Skeletal muscle satellite cell (primary cell): ENCODE measurements at regions not wholly inside any gene's neighbourhood (a gene's known extent, or its start where the extent isn't known, plus 50 kb on each side); places are given as distances from the start of the nearest gene placed in this dataset.

Experiments used
- H3K27me3 ChIP-seq: 2 replicates; pipeline ENCODE4 v1.7.0; 2013; ENCODE audit warnings: low read length; ENCODE audit not compliant: control insufficient read depth, insufficient read depth
- H3K36me3 ChIP-seq: 2 replicates; pipeline ENCODE4 v1.7.0; 2013; ENCODE audit warnings: mild to moderate bottlenecking, control low read depth, low read length; ENCODE audit not compliant: insufficient read depth
- H3K4me1 ChIP-seq: 2 replicates; pipeline ENCODE4 v1.7.0; 2013; ENCODE audit warnings: low read length; ENCODE audit not compliant: control insufficient read depth, insufficient read depth
- H3K4me2 ChIP-seq: 2 replicates; pipeline ENCODE4 v1.7.0; 2013; ENCODE audit warnings: mild to moderate bottlenecking, low read length
- H3K4me3 ChIP-seq: 2 replicates; pipeline ENCODE4 v1.7.0; 2013; ENCODE audit warnings: low read length
- H3K9ac ChIP-seq: 2 replicates; pipeline ENCODE4 v1.7.0; 2013; ENCODE audit warnings: mild to moderate bottlenecking, low read depth, low read length, moderate library complexity
- H3K9me3 ChIP-seq: replicated peaks from 2 replicates; pipeline ENCODE4 v1.7.0; 2013; ENCODE audit warnings: mild to moderate bottlenecking, control low read depth, low read length

GRCh38 chr6:21732731-21733130 is 139.2 kb downstream of the SOX4 start:
- H3K9ac ChIP-seq: no peak overlapping the region
- peaks cover 20% of the 10 kb centered on the region for H3K4me1 ChIP-seq
- no peaks in the 10 kb centered on the region for H3K9me3 ChIP-seq
- no peak overlapping the region for H3K4me3 ChIP-seq
- no peak overlapping the region for H3K4me2 ChIP-seq
- no peaks in the 10 kb centered on the region for H3K27me3 ChIP-seq
- no peaks in the 10 kb centered on the region for H3K36me3 ChIP-seq

GRCh38 chr6:21733311-21733710 is 139.8 kb downstream of the SOX4 start:
- Histone ChIP-seq H3K4me2 (no peak overlapping the region), H3K4me3 (no peak overlapping the region), H3K9ac (no peak overlapping the region), H3K9me3 (no peaks in the 10 kb centered on the region), H3K4me1 (peaks cover 20% of the 10 kb centered on the region), H3K27me3 (no peaks in the 10 kb centered on the region), H3K36me3 (no peaks in the 10 kb centered on the region)

- Histone ChIP-seq H3K4me1 (peaks cover 20% of the 10 kb centered on the region), H3K4me3 (no peak overlapping the region), H3K9ac (no peak overlapping the region), H3K9me3 (no peaks in the 10 kb centered on the region), H3K36me3 (no peaks in the 10 kb centered on the region), H3K4me2 (no peak overlapping the region), H3K27me3 (no peaks in the 10 kb centered on the region)
Observed at GRCh38 chr6:21734204-21734603, 140.7 kb downstream of the SOX4 start.

GRCh38 chr6:21738180-21739094 is 144.9 kb downstream of the SOX4 start:
- H3K4me1 ChIP-seq: peaks cover 23% of the 10 kb centered on the region
- no peaks in the 10 kb centered on the region for H3K9me3 ChIP-seq
- no peak overlapping the region for H3K4me2 ChIP-seq
- H3K9ac ChIP-seq: no peak overlapping the region
- H3K36me3 ChIP-seq: no peaks in the 10 kb centered on the region
- no peaks in the 10 kb centered on the region for H3K27me3 ChIP-seq
- H3K4me3 ChIP-seq: no peak overlapping the region

GRCh38 chr6:21739241-21739640 is 145.7 kb downstream of the SOX4 start:
- Histone ChIP-seq H3K4me2 (no peak overlapping the region), H3K4me1 (peaks cover 20% of the 10 kb centered on the region), H3K27me3 (no peaks in the 10 kb centered on the region), H3K9me3 (no peaks in the 10 kb centered on the region), H3K9ac (no peak overlapping the region), H3K4me3 (no peak overlapping the region), H3K36me3 (no peaks in the 10 kb centered on the region)

GRCh38 chr6:21739838-21740237 is 146.3 kb downstream of the SOX4 start:
- Histone ChIP-seq H3K27me3 (no peaks in the 10 kb centered on the region), H3K9ac (no peak overlapping the region), H3K9me3 (no peaks in the 10 kb centered on the region), H3K4me1 (peaks cover 20% of the 10 kb centered on the region), H3K4me2 (no peak overlapping the region), H3K36me3 (no peaks in the 10 kb centered on the region), H3K4me3 (no peak overlapping the region)

- Histone ChIP-seq H3K4me3 (no peak overlapping the region), H3K9ac (no peak overlapping the region), H3K9me3 (no peaks in the 10 kb centered on the region), H3K4me1 (peaks cover 20% of the 10 kb centered on the region), H3K36me3 (no peaks in the 10 kb centered on the region), H3K4me2 (peak overlapping the region; percentile 25), H3K27me3 (no peaks in the 10 kb centered on the region)
Observed at GRCh38 chr6:21740376-21741124, 147.0 kb downstream of the SOX4 start.

- no peak overlapping the region for H3K9ac ChIP-seq
- H3K27me3 ChIP-seq: no peaks in the 10 kb centered on the region
- H3K36me3 ChIP-seq: no peaks in the 10 kb centered on the region
- H3K4me1 ChIP-seq: peaks cover 20% of the 10 kb centered on the region
- H3K9me3 ChIP-seq: no peaks in the 10 kb centered on the region
- no peak overlapping the region for H3K4me3 ChIP-seq
- peak overlapping the region; percentile 25 for H3K4me2 ChIP-seq
Observed at GRCh38 chr6:21741221-21742109, 147.9 kb downstream of the SOX4 start.

GRCh38 chr6:21742238-21742660 is 148.7 kb downstream of the SOX4 start:
- H3K9ac ChIP-seq: no peak overlapping the region
- no peaks in the 10 kb centered on the region for H3K36me3 ChIP-seq
- no peaks in the 10 kb centered on the region for H3K27me3 ChIP-seq
- no peaks in the 10 kb centered on the region for H3K9me3 ChIP-seq
- H3K4me3 ChIP-seq: no peak overlapping the region
- peaks cover 20% of the 10 kb centered on the region for H3K4me1 ChIP-seq
- no peak overlapping the region for H3K4me2 ChIP-seq

GRCh38 chr6:21744331-21744730 is 150.8 kb downstream of the SOX4 start:
- Histone ChIP-seq H3K27me3 (no peaks in the 10 kb centered on the region), H3K9me3 (no peaks in the 10 kb centered on the region), H3K36me3 (no peaks in the 10 kb centered on the region), H3K9ac (no peak overlapping the region), H3K4me1 (peaks cover 31% of the 10 kb centered on the region), H3K4me2 (no peak overlapping the region), H3K4me3 (no peak overlapping the region)
